H1 (cell line): ENCODE measurements at regions not wholly inside any gene's neighbourhood (a gene's known extent, or its start where the extent isn't known, plus 50 kb on each side); places are given as distances from the start of the nearest gene placed in this dataset.

Experiments used
- ASH2L ChIP-seq: fragments of 200-600, 300-600 bp; sonication (generic); IDR thresholded peaks from one replicate; pipeline ENCODE4 v1.7.1; 2017; ENCODE audit warnings: low read length
- CHD2 ChIP-seq: IDR thresholded peaks from 2 replicates; pipeline ENCODE4 v1.6.1; 2012; ENCODE audit warnings: low read length, improper control_type of control experiment
- CTCF ChIP-seq, 3 experiments: IDR thresholded peaks; 1 replicate in 2 of 3; 2 replicates in 1 of 3; pipeline versions ENCODE4 v1.5.1 to v1.6.1; 2011; ENCODE audit warnings: low read length in 3 of 3, mild to moderate bottlenecking in 3 of 3, inconsistent platforms in 2 of 3, low read depth in 1 of 3, moderate library complexity in 1 of 3; ENCODE audit not compliant: insufficient read depth in 1 of 3; ENCODE audit errors: control extremely low read depth in 1 of 3
- NANOG ChIP-seq: IDR thresholded peaks from 2 replicates; pipeline ENCODE4 v1.6.1; 2011; ENCODE audit warnings: low read length, low read depth, mild to moderate bottlenecking, inconsistent platforms; ENCODE audit not compliant: insufficient read depth, poor library complexity, severe bottlenecking
- NRF1 ChIP-seq: IDR thresholded peaks from 2 replicates; pipeline ENCODE4 v1.6.1; 2011; ENCODE audit warnings: mild to moderate bottlenecking, low read depth, low read length, improper control_type of control experiment
- POLR2AphosphoS5 ChIP-seq: IDR thresholded peaks from 2 replicates; pipeline ENCODE4 v1.6.1; 2011; ENCODE audit warnings: low read depth, low read length

- no peak for TF ChIP-seq NRF1
- TF ChIP-seq NANOG: no peak
- no peak for TF ChIP-seq CHD2
- no peak for TF ChIP-seq CTCF (IDR thresholded peaks at IDR 0.05; ENCODE audit: control extremely low read depth in 1 of 3, insufficient read depth in 1 of 3, low read depth in 1 of 3, low read length in 3 of 3)
- TF ChIP-seq POLR2AphosphoS5: no peak
- TF ChIP-seq ASH2L: no peak
These were observed 519.3 kb upstream of the CXADR start for GRCh38 chr21:16993416-16994038.
